SH-SY5Y (cell line): ENCODE measurements at regions not wholly inside any gene's neighbourhood (a gene's known extent, or its start where the extent isn't known, plus 50 kb on each side); places are given as distances from the start of the nearest gene placed in this dataset.

Experiments used
- GATA2 ChIP-seq: IDR thresholded peaks from 2 replicates; pipeline ENCODE4 v1.6.1; 2011; ENCODE audit warnings: mild to moderate bottlenecking, low read depth, low read length
- GATA3 ChIP-seq: IDR thresholded peaks from 2 replicates; pipeline ENCODE4 v1.6.1; 2011; ENCODE audit warnings: low read depth, mild to moderate bottlenecking, low read length, moderate library complexity

DNA sequence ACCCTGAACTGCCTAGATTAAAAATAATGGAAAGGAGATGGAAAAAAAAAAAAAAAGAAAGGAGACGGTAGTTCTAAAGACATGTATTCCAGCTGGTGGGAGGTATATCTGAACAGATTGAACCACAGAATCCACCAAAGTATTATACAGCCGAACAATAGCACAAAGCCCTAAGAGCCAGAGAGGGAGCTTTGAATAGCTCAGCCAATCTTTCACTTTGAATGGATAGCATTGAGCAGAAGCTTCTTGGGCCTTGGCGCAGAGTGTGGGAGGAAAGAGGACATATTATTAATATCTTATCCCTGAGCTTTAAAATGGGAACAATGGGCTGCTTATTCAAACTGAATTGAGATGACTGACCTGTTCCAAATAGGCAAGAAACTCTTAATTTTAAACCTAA is 147.8 kb upstream of the PAQR3 start:
- TF ChIP-seq GATA2 (no peak), GATA3 (no peak)
